ENCODE measurements at regions not wholly inside any gene's neighbourhood (a gene's known extent, or its start where the extent isn't known, plus 50 kb on each side); places are given as distances from the start of the nearest gene placed in this dataset.
"Not testable (repeated sequence)": the region's sequence is repeated elsewhere in the genome, so short reads cannot be mapped to it uniquely, and the experiment has no call there.

DNA sequence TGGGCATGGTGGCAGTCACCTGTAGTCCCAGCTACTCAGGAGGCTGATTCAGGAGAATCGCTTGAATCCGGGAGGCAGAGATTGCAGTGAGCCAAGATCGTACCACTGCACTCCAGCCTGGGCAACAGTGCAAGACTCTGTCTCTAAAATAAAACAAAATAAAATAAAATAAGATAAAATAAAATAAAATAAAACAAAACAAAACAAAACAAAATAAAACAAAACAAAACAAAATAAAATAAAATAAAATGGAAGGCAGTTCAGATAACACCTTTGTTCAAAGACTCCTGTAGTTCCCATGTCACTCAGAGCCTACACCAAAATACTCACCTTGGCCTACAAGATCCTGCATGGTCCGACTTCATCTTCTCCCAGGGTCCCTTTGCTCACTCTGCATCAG, 61.3 kb downstream of the SYF2 start:
- DNase-seq (ENCODE audit: low read depth in 2 of 2): not testable (repeated sequence)

DNA sequence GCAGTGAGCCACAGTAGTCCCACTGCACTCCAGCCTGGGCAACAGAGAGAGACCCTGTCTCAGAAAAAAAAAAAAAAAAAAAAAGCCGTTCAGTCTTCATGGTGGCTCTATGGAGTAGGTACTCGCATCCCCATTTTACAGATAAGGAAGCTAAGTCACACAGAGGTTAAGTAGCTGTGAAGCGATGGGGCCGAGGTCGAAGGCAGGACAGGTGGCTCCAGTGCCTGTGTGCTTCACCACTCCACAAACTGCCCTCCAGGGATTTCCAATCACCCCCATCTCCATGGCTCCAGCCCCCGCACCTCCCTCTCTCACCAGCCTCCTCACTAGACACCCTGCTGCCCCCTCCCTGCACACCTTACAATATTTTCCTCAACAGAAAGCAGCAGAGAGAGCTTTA, 61.9 kb downstream of the SYF2 start:
- no peak for DNase-seq (ENCODE audit: low read depth in 2 of 2)

DNA sequence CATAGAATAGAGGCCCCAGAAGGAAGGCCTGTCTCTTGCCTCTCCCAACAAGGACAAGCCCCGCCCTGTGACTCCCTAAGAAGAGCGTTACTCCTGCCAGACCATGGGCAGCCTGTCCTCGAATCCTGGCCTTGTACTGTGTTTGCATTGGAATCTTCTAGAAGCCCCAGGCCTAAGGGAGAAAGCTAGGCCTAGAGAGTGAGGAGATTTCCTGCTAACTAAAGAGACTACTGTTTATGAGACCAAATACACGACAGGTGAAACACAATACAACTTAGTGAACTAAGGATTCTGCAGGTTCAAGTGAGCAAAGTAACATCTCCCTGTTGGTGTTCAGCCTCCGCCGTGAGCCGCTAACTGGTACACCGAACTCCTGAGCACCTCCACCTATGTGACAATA, 62.7 kb downstream of the SYF2 start:
- no peak for DNase-seq (ENCODE audit: low read depth in 2 of 2)

DNA sequence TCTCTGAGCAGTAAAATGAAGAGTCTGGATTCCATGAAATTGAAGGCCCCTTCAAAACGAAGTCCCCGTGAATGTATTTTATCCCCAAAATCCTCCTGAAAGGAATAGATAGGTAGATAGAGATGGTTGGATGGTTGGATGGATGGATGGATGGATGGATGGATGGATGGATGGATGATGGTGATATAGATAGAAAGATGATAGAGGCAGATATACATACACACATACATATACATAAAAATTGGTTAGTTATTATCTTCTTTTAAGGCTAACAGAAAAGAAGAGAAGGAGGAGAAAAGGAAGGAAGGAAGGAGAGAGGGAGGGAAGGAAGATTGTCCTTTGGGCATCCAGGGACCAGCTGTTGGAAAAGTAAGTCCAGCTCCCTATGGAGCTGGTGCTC, 63.1 kb downstream of the SYF2 start:
- no peak for DNase-seq (ENCODE audit: low read depth in 2 of 2)

DNA sequence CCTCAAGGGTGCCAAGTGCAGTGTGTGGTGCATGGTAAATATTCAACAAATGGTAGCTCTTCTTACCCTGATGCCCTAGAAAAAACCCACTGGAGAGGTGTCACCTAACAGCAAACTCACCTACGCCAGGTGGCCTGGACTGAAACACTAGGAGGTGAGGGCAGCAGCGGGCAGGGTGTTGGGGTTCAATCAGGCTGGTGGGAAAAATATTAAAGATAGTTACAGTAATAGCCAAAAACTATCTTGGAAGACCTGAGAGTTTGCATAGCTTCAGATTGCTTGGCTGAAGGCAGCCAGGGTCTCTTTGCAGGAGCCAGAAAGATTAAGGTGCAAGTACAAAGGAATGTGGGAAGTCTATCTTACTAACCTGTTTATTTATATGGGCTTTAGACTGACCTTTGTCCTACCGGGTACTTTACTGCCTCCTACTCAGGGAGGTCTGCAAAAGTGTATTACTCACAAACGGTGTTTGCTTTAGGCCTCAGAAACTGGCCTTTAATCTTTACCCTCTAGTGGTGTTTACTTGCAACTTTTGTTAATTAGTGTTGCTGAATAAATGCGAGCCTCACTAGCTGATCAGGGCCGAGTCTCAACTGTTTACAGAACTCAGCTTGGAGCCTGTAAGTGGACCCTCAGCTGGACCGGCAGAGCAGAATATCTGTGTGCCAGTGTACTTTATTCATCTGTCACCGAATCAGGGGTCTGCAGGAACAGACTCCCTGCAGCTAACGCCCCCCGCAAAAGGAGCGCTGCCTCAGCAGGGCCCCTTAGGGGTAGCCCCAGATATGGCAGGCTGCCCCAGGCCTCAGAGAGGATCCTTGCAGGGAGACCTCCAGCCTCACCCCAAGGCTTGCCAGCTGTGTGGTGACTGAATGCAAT, 63.9 kb downstream of the SYF2 start:
- DNase-seq (ENCODE audit: low read depth in 2 of 2): no peak

DNA sequence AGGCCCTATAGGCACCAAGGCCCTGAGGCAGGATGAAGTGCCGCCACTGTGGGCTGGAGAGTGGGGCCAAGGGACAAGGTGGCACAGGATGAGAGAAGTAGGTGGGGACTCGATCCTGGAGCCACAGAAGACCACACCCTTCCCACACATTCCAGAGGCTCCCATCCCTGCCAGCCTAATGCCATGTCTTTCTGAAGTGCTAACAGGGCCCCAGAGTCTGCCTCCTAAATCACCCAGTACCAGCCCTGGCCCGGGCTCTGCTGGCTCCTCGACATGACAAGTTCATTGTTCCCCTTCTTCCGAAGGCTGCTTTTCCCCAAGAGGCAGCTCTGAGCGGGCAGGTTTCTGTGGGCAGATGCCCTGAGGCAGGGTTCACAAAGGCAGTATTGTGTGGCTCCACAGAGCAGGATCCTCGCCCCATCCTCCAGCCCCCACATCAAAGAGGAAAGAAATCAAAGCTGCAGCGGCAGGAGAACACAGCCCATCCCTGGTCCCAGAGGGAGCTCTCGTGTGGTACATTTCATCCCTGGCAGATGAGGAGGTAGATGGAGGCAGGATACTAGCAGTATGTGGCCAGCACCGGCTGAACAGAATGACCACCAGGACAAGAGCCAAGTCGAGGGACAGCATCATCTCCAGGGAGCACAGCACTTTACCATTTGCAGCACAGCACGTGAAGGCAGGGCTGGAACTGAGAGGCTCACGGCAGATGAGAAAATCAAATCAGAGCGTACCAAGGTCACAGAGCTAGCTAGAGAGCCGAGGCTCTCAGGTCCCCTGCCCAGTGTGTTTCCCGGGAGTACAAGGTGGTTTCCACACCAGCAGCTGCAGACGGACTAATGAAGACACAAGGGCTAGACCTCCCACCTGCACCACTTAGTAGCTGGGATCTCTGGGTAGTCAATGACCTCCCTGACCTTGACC, 64.8 kb downstream of the SYF2 start:
- no peak for DNase-seq (ENCODE audit: low read depth in 2 of 2)

DNA sequence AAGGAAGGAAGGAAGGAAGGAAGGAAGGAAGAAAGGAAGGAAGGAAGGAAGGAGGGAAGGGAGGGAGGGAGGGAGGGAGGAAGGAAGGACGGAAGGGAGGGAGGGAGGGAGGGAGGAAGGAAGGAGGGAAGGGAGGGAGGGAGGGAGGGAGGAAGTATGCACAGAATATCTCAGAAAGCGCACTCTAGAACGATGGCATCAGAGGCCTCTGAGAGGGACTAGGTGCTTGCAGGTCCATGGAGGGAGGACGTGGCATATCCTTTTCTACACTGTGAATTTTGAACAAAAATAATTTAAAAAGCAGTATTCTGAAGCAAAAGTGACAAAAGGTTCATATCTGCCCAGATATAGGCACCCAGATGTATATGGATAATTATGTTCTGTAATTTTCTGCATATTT, 65.5 kb downstream of the SYF2 start:
- no peak for DNase-seq (ENCODE audit: low read depth in 2 of 2)

DNA sequence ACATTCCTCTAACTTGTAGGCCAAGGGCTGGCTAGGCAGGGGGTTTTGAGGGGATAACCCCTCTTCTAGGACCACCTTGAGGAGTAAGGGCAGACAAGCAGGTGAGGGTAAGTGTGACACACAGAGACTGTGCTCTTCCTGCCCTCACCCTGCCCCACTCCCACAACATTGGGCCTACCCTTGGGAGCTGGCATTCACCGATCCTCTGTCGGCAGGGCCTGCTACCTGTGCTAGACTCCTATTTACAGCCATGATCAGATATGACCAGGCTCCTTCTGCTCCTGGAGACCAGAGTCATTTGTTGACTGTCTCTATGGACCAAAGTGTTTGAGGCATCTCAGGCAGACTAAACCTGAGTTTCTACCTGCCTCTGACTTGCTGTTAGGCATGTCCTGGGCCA, 68.3 kb downstream of the SYF2 start:
- no peak for DNase-seq (ENCODE audit: low read depth in 2 of 2)

DNA sequence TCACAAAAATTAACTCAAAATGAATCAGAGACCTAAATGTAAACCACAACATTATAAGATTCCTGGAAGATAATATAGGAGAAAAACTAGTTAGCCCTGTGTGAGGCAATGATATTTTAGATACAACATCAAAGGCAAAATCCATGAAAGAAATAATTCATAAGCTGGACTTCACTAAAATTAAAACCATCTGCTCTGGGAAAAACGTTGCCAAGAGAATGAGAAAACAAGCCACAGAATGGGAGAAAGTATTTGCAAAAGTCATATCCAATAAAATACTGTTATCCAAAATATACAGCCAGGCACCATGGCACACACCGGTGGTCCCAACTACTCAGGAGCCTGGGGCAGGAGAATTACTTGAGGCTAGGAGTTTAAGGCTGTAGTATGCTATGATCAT, 70.3 kb downstream of the SYF2 start:
- no peak for DNase-seq (ENCODE audit: low read depth in 2 of 2)

DNA sequence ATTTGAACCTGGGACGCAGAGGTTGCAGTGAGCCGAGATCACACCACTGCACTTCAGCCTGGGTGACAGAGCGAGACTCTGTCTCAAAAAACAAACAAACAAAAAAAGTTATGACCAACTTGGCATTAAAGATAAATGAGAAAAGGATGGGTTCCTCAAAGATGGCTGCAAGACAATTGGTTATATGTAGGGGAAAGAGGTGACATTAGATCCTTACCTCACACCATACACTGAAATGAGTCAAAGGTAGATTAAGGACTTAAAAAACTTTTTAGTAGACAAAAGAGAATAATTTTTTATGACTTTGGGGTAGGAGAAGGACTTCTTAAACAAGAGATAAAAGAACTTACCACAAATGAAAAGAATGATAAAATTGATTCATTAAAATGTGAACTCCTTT, 74.5 kb downstream of the SYF2 start:
- no peak for DNase-seq (ENCODE audit: low read depth in 2 of 2)

DNA sequence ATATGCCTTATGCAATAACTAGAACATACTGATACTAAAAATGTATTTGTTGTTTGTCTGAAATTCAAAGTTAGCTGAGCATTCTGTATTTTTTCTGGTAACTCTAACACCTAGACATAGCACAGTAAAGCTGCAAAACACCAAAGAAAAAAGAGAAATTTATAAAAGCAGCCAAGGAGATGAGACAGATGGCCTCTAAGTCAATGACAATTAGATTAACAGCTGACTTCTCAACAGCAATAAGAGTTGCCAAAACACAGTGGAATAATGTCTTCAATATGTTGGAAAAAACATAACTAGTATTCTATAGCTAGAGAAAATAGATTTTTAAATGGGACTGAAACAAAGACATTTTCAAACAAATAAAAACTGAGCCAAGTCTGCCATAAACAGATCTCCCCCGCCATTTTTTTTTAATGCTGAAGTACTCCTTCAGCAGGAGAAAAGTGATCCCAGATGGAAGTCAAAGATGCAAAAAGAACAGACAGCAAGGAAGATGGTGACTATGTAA, 81.3 kb downstream of the SYF2 start:
- DNase-seq (ENCODE audit: low read depth in 2 of 2): no peak

DNA sequence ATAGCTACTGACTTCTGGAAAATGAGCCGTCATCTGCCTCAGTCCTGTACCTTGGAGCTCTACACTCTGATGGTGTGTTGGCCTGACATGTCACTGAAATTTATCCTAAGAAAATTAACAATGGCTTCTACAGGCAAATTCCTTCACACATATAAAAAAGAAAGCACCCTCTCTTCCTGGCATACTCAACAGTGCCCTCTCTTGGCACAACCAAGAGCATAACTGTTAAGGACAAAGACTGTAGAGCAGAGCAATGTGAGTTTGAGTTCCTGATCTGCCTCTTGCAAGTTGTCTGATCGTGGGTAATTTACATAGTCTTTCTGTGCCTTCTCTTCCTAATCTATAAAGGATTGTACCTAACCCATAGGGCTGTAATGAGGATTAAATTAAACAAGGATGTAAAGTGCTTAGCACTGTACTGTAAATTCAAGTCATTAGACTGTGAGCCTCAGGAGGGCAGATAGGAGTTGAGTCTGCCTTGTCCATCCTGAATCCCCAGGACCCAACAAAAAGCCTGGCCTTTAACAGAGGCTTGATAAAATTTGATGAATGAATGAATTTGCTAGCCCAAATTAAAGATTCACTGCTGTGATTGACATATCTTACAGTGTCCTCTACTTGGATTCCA, 83.5 kb downstream of the SYF2 start:
- DNase-seq (ENCODE audit: low read depth in 2 of 2): no peak

DNA sequence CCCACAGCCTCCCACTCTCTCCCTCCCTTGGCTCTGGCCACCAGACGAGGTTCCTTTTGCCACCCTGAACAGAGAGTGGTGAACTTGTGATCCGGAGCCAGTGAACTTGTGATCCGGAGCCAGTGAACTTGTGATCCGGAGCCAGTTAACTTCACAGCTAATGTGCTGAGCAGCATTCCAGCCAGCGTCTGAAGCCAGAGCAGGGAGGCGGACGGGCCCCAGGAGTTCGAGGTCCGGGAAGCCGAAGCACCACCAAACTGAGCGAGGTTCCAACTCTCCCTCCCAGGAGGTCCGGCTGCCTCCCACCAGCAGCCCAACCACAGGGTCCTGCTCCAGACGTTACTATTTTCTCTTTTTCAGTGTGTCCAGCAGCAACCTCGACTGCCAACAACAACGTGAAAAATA, 85.8 kb downstream of the SYF2 start:
- no peak for DNase-seq (ENCODE audit: low read depth in 2 of 2)

DNA sequence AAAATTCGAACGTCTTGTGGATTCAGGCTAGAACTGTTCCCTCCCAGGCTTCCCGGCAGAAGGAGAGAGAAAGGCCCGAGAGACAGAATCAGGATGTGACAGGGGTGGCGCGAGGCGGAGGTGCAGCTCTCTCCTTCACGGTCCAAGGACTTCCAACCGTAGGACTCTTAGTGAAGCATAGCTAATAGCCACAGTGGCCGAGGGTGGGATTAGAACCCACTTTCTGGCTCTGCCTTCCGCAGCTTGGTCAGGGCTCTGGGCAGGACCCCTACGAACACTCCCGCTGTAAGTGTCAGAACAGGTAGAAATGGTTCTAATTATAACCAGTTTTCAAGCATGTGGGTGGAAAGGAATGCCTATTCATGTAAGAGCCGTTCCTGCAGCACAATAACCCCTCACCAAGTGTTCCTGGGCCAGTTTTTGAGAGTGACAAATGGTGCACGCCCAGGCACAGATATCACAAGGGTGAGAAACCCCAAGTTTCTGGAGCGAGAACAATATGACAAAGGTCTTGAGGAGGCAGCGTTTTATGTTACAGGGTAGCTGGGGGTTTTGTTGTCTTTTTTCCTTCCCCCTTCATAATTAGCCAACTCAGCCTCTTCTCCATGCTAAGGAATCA, 86.4 kb downstream of the SYF2 start:
- DNase-seq (ENCODE audit: low read depth in 2 of 2): no peak

DNA sequence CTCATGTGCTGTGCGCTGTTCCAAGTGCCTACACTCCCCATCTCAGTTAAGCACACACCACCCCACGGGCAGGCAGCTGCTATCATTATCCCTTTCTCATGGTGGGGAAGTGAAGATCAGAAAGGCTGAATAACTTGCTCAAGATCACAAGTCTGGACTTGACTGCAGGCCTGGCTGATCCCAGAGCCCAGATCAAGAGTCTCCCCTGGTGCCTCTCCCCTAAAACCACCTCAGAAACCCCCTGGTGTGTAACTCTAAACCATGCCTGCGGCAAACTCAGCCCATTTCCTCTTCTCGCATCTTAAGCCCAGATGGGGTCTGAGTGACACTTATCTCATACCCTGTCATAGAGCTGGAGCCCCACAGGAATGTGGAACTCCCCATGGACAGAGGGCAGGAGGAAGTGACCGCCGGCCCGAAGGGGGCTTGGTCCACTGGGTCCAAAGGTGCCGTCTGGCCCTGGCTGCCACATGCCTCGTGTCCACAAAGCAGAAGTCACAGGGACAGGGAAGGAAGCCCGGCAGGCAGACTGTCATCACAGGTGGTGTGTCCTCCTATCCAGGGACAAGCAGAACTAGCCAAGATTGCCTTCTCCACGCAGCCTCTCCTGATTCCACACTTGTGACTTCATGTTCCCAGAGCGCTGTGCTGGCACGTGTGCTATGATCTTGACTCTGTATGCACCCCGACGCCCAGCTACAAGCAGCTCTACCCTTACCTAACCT, 92.1 kb downstream of the SYF2 start:
- no peak for DNase-seq (ENCODE audit: low read depth in 2 of 2)

DNA sequence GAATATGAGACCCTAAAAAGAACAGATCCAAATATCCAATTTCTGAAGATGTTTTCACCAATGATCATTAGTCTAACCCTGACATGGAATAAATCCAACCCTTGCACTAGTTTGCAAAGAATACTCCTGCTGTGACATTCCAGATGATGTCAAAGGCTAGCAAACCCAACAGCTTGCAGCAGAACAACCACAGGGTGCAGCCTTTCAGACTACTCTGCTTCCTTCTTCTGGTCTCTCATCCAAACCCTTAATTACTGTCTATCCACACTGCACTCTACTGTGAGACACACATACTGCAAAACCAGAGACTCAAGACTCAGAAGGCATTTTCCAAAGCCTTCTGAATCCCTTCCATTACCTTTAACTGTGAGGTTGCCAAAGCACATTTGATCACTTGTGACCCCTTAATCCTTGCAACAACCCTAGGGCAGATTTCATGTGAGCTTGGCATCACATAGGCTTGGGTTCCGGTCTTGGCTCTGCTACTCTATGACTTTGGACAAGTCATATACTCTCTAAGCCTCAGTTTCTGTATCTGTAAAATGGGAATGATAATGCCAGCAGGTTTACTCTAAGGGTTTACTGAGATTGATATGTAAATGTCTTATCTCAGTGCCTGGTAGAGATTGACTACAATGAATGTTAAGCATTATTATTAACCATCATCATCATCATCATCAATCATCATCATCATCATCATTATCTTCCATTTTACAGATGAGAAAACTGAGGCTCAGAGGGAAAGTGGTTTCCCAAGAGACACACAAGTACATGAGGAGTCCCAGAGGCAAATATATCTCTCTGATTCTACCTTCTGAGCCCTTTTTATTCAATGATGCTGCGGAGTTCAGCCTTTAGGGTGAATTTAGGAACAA, 94.5 kb downstream of the SYF2 start:
- DNase-seq (ENCODE audit: low read depth in 2 of 2): no peak

DNA sequence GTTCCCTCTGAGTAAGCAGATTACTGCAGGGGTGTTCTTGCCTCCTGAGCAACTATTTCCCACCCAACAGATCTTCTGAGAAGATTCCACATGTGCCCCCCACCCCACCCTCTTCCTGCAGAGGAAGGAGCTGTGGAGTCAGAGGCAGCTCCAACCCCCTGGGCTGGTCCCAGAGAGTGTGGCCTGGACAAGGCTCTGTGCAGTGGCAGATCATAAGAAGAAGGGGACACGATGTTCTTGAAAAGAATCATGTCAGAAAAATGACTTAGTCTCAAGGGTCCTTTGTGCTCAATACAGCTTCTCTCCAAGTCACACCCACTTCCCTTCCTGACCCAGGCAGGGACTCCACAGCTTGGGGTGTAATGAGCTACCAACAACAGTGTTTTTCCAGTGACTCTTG, 95.2 kb downstream of the SYF2 start:
- DNase-seq (ENCODE audit: low read depth in 2 of 2): no peak

DNA sequence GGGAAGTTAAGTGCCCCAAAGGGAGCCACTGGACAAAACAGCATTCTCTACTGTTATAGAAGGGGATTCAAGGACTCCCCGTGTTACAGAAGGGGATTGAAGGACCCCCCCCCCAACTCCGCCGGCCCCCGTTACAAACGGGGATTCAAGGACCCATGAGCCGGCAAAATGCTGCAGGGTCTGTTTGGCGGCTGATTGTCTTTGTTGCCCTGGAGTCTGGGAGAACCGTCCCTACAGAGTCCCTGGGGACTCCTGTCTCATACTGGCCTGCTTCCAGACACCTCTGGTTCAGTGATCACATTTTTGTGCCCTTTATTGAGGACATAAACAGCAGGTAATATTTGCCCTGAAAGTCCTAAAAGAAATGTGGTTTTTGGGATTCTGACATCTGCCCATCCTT, 96.4 kb downstream of the SYF2 start:
- DNase-seq (ENCODE audit: low read depth in 2 of 2): no peak

DNA sequence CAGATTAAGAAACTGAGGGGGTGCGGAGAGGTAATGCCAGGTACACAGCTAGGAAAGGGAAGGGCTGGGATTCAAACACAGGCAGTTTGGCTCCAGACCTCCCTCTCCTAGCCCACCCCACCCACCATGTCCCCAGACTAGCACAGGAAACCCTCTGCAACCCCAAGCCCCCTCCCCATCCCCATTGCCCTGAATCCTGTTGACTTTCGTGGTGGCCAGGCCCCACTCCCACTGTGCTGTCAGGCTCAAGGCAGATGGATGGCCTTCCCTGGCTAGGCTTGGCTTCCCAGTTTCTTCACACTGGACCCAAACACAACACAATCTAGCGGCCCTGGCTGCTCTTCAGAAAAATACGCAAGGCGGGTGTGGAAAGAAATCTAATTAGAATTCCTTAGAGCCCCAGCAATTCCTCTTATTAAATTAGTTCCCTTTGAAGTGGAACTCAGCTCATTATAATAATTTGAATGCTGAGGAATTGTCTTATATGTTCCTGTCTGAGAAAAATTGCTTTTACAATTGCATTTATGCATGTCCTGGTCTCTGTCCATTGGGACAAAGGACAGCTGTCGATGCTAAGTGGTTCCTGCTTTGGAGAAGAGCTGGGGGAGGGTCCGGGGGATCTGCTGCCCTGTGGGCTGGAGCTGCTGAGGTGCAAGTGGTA, 97.4 kb downstream of the SYF2 start:
- DNase-seq (ENCODE audit: low read depth in 2 of 2): no peak

DNA sequence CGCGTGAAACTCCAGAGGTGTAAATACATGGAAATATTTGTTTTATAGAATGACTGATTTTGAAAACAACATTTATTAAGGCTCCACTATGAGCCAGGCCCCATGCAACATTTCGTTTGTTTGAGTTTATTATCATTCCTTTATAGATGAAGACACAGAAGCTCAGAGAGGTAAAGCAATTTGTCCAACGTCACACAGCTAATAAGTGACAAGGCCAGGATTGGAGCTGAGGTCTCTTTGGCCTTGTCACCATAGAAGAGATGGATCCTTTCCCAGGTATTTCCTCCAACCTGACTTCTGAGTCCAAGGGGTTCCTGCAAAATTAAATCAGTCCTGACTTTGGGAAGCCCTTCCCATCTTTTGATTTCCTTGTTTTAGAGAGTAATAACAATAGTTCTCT, 98.0 kb downstream of the SYF2 start:
- no peak for DNase-seq (ENCODE audit: low read depth in 2 of 2)
